K562 (cell line): ENCODE measurements at regions not wholly inside any gene's neighbourhood (a gene's known extent, or its start where the extent isn't known, plus 50 kb on each side); places are given as distances from the start of the nearest gene placed in this dataset.

Experiments used
- ASH1L ChIP-seq: fragments of 450-650 bp; IDR thresholded peaks from 2 replicates; pipeline ENCODE4 v1.6.1; 2018; ENCODE audit warnings: borderline replicate concordance, mild to moderate bottlenecking, low read depth; ENCODE audit not compliant: partially characterized antibody
- BCLAF1 ChIP-seq, 2 experiments: fragments of 450-650 bp in 1 of 2; IDR thresholded peaks; 2 replicates each; pipeline ENCODE4 v1.6.1; 2011 to 2017; ENCODE audit warnings: low read depth in 2 of 2, antibody characterized with exemption in 1 of 2, borderline replicate concordance in 1 of 2, low read length in 1 of 2, mild to moderate bottlenecking in 1 of 2, mixed read lengths in 1 of 2; ENCODE audit not compliant: control insufficient read depth in 1 of 2
- CHCHD3 ChIP-seq: fragments of 250-450 bp; sonication (Bioruptor Pico); IDR thresholded peaks from 2 replicates; pipeline ENCODE4 v2.1.2; 2022; ENCODE audit warnings: mild to moderate bottlenecking
- EGR1 ChIP-seq: fragments of 450-650 bp; conservative IDR thresholded peaks from 2 replicates; pipeline ENCODE4 v1.6.1; 2017; ENCODE audit warnings: mild to moderate bottlenecking
- GTF2F1 ChIP-seq: IDR thresholded peaks from 2 replicates; pipeline ENCODE4 v1.6.1; 2011; ENCODE audit warnings: low read depth, low read length, improper control_type of control experiment
- HLTF ChIP-seq: fragments of 450-650 bp; IDR thresholded peaks from 2 replicates; pipeline ENCODE4 v1.6.1; 2016
- MAFG ChIP-seq: fragments of 450-650 bp; conservative IDR thresholded peaks from 2 replicates; pipeline ENCODE4 v1.6.1; 2016; ENCODE audit warnings: missing genetic modification characterization, missing compliant biosample characterization
- POLR2B ChIP-seq: fragments of 450-650 bp; IDR thresholded peaks from 2 replicates; pipeline ENCODE4 v1.6.1; 2018; ENCODE audit warnings: low read depth; ENCODE audit not compliant: partially characterized antibody
- PRPF4 ChIP-seq: fragments of 200-400 bp; formaldehyde crosslinking; IDR thresholded peaks from one replicate; pipeline ENCODE4 v1.6.1; 2017; ENCODE audit warnings: low read length, low read depth, mild to moderate bottlenecking; ENCODE audit not compliant: insufficient read depth, poor library complexity, severe bottlenecking
- SMARCB1 ChIP-seq: IDR thresholded peaks from 2 replicates; pipeline ENCODE4 v1.6.1; 2011; ENCODE audit warnings: improper control_type of control experiment, low read depth; ENCODE audit not compliant: insufficient read length
- TRIM28 ChIP-seq: fragments of 450-650 bp; IDR thresholded peaks from 2 replicates; pipeline ENCODE4 v1.6.1; 2017
- ZBTB1 ChIP-seq: sonication (generic); formaldehyde crosslinking; IDR thresholded peaks from 2 replicates; pipeline ENCODE4 v1.8.1; 2023; ENCODE audit warnings: missing genetic modification reagents, low read depth, mild to moderate bottlenecking, borderline replicate concordance
- ZKSCAN3 ChIP-seq: fragments of 250-450 bp; sonication (Bioruptor Pico); IDR thresholded peaks from 2 replicates; pipeline ENCODE4 v1.4.0; 2020
- ZNF311 ChIP-seq: fragments of 250-450 bp; sonication (Bioruptor Pico); IDR thresholded peaks from 2 replicates; pipeline ENCODE4 v1.4.0; 2020; ENCODE audit warnings: mild to moderate bottlenecking, moderate library complexity

DNA sequence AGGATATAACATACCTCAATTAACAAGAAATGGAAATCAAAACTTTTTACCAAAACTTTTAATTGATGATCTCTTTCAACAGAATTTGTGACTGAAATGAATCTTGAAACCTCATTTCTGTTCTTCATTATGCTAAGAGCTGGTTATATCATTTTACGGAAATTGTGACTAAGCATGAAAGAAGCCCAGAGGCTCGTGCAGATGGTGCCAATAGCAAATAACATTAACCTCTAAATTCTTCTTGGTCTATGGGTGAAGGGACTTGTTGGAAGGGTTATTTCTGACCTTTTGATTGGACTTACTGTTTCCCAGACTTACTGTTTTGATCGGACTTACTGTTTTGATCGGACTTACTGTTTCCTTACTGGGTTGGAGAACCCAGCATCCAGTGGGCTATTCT, 435.6 kb downstream of the TDRD15 start (continued):
- TF ChIP-seq MAFG (tag), result no peak
- TF ChIP-seq SMARCB1, result no peak
- no peak for TF ChIP-seq EGR1
- no peak for TF ChIP-seq ZNF311 (CRISPR knock-in tag)
- no peak for TF ChIP-seq TRIM28
- no peak for TF ChIP-seq ASH1L
- no peak for TF ChIP-seq ZKSCAN3 (CRISPR knock-in tag)
- no peak for TF ChIP-seq GTF2F1
- no peak for TF ChIP-seq CHCHD3 (CRISPR knock-in tag)
- no peak for TF ChIP-seq PRPF4
- TF ChIP-seq POLR2B, result no peak
- TF ChIP-seq ZBTB1 (CRISPR knock-in tag), result no peak
- TF ChIP-seq BCLAF1 (IDR thresholded peaks at IDR 0.05; ENCODE audit: borderline replicate concordance in 1 of 2, control insufficient read depth in 1 of 2, low read depth in 2 of 2, low read length in 1 of 2), result no peak
- no peak for TF ChIP-seq HLTF
